Sigmoid colon (tissue), 4 donors: ENCODE measurements at regions not wholly inside any gene's neighbourhood (a gene's known extent, or its start where the extent isn't known, plus 50 kb on each side); places are given as distances from the start of the nearest gene placed in this dataset.

Experiments used
- EP300 ChIP-seq, 4 donors: sonication (generic); formaldehyde crosslinking; IDR thresholded peaks; one replicate each; pipeline ENCODE4 v1.6.1; 2017; ENCODE audit warnings: antibody characterized with exemption in 4 of 4
- POLR2A ChIP-seq, 2 donors: fragments of 450-650 bp; IDR thresholded peaks; one replicate each; pipeline ENCODE4 v1.6.1; 2016; ENCODE audit warnings: antibody characterized with exemption in 2 of 2, mild to moderate bottlenecking in 2 of 2, moderate library complexity in 2 of 2
- POLR2AphosphoS5 ChIP-seq, 4 donors: sonication (generic); formaldehyde crosslinking; IDR thresholded peaks; one replicate each; pipeline ENCODE4 v1.6.1; 2017; ENCODE audit warnings: antibody characterized with exemption in 4 of 4
- TF ChIP-seq, protein P1 (sequence below), 4 experiments: fragments of 450-650 bp in 3 of 4; fragments of 200-600 bp in 1 of 4; IDR thresholded peaks; one replicate each; pipeline ENCODE4 v1.5.1; 2016 to 2019; ENCODE audit warnings: antibody characterized with exemption in 4 of 4, mild to moderate bottlenecking in 3 of 4, moderate library complexity in 2 of 4

- TF ChIP-seq, protein P1, sequence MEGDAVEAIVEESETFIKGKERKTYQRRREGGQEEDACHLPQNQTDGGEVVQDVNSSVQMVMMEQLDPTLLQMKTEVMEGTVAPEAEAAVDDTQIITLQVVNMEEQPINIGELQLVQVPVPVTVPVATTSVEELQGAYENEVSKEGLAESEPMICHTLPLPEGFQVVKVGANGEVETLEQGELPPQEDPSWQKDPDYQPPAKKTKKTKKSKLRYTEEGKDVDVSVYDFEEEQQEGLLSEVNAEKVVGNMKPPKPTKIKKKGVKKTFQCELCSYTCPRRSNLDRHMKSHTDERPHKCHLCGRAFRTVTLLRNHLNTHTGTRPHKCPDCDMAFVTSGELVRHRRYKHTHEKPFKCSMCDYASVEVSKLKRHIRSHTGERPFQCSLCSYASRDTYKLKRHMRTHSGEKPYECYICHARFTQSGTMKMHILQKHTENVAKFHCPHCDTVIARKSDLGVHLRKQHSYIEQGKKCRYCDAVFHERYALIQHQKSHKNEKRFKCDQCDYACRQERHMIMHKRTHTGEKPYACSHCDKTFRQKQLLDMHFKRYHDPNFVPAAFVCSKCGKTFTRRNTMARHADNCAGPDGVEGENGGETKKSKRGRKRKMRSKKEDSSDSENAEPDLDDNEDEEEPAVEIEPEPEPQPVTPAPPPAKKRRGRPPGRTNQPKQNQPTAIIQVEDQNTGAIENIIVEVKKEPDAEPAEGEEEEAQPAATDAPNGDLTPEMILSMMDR (IDR thresholded peaks at IDR 0.05) = no peak
- TF ChIP-seq EP300 (IDR thresholded peaks at IDR 0.05) (no peak), POLR2A (IDR thresholded peaks at IDR 0.05) (no peak), POLR2AphosphoS5 (IDR thresholded peaks at IDR 0.05) (no peak)
Observed at GRCh38 chr12:77372026-77372425, 306.7 kb upstream of the E2F7 start.
